ENCODE measurements at regions not wholly inside any gene's neighbourhood (a gene's known extent, or its start where the extent isn't known, plus 50 kb on each side); places are given as distances from the start of the nearest gene placed in this dataset.

DNA sequence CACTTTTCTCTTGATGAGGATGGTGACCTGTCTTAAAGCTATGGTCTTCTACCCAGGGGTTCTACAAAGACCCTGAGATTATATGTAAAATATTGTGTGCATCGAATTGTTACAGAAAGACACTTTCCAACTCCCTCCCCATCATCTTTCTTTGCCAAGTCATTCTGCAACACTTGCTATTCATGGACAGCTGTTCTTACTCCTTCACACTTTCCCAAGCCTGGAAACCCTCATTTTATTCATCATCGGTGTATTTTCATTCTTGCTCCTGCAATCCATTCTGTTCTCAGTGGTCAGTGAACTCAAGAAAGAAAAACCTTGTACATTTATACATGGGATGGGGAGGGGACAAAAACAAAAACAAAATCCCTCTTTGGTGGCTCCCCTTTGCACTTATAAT lies 90.5 kb upstream of the STXBP6 start:
- H3K27ac ChIP-seq: no peak overlapping the region
- no peak for ATAC-seq
- H3K36me3 ChIP-seq (ENCODE audit: insufficient read depth in 1 of 2, low read depth in 1 of 2): no peaks in the 10 kb centered on the region
- TF ChIP-seq, protein P1, sequence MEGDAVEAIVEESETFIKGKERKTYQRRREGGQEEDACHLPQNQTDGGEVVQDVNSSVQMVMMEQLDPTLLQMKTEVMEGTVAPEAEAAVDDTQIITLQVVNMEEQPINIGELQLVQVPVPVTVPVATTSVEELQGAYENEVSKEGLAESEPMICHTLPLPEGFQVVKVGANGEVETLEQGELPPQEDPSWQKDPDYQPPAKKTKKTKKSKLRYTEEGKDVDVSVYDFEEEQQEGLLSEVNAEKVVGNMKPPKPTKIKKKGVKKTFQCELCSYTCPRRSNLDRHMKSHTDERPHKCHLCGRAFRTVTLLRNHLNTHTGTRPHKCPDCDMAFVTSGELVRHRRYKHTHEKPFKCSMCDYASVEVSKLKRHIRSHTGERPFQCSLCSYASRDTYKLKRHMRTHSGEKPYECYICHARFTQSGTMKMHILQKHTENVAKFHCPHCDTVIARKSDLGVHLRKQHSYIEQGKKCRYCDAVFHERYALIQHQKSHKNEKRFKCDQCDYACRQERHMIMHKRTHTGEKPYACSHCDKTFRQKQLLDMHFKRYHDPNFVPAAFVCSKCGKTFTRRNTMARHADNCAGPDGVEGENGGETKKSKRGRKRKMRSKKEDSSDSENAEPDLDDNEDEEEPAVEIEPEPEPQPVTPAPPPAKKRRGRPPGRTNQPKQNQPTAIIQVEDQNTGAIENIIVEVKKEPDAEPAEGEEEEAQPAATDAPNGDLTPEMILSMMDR (IDR thresholded peaks at IDR 0.05): no peak
- H3K9me3 ChIP-seq: no peaks in the 10 kb centered on the region
- DNase-seq: no peak
- H3K4me1 ChIP-seq: no peaks in the 10 kb centered on the region
- no peak overlapping the region for H3K4me3 ChIP-seq
- intact Hi-C loops (cut with DNase I): no loop called here
- 16 to 39% (median 23%) methylated on average over 2 of the region's 2 CpGs for WGBS, 3 donors
- H3K27me3 ChIP-seq (ENCODE audit: insufficient read depth in 3 of 3, low read length in 2 of 3): no peaks in the 10 kb centered on the region

DNA sequence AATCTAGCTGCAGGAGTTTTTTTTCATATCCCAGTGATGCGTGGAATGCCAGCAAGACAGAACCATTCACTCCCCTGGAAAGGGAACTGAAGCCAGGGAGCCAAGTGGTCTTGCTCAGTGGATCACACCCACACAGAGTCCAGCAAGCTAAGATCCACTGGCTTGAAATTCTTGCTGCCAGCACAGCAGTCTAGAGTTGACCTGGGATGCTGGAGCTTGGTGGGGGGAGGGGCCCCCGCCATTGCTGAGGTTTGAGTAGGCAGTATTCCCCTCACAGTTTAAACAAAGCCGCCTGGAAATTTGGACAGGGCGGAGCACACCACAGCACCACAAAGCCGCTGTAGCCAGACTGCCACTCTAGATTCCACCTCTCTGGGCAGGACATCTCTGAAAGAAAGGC lies 86.9 kb upstream of the STXBP6 start:
- WGBS, 3 donors: 81 to 86% (median 85%) methylated on average over 5 of the region's 5 CpGs
- Histone ChIP-seq H3K36me3 (ENCODE audit: insufficient read depth in 1 of 2, low read depth in 1 of 2) (no peaks in the 10 kb centered on the region), H3K4me1 (no peaks in the 10 kb centered on the region), H3K27me3 (ENCODE audit: insufficient read depth in 3 of 3, low read length in 2 of 3) (peaks cover 0 to 5% (median 0%) of the 10 kb centered on the region in 3 donors), H3K27ac (no peak overlapping the region), H3K4me3 (no peak overlapping the region), H3K9me3 (no peaks in the 10 kb centered on the region)
- DNase-seq (no peak), ATAC-seq (no peak)
- intact Hi-C loops (cut with DNase I): no loop called here
- TF ChIP-seq, protein P1 (IDR thresholded peaks at IDR 0.05): no peak

DNA sequence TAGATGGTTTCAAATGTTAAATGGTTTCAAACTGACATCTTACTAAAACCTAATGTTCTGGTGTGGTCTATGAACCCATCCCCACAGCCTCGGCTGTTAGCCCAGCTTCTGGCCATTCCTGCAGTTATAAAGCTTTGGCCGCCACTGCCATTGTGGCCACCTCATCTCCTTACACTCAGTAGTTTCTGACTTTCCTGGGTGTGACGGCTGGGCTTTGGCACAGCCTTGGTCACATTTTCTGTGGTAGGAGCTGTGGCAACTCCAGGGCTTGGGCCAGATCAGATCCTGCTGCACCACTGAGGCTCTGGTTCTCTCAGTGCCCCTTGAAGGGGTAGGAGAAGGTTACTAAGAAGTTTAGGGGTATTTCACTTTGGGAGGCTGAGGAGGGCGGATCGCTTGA lies 84.2 kb upstream of the STXBP6 start:
- no peaks in the 10 kb centered on the region for H3K36me3 ChIP-seq (ENCODE audit: insufficient read depth in 1 of 2, low read depth in 1 of 2)
- intact Hi-C loops (cut with DNase I): loop anchor here (5.0 kb wide), 2 partner anchors 327 to 402 kb away; no protein-coding TSS in a partner anchor
- no peaks in the 10 kb centered on the region for H3K4me1 ChIP-seq
- no peak overlapping the region for H3K4me3 ChIP-seq
- TF ChIP-seq, protein P1 (IDR thresholded peaks at IDR 0.05): no peak
- DNase-seq (no peak), ATAC-seq (no peak)
- no peaks in the 10 kb centered on the region for H3K9me3 ChIP-seq
- H3K27ac ChIP-seq: no peak overlapping the region
- peaks cover 0 to 8% (median 0%) of the 10 kb centered on the region in 3 donors for H3K27me3 ChIP-seq (ENCODE audit: insufficient read depth in 3 of 3, low read length in 2 of 3)
- 90 to 96% (median 92%) methylated on average over 5 of the region's 5 CpGs for WGBS, 3 donors

DNA sequence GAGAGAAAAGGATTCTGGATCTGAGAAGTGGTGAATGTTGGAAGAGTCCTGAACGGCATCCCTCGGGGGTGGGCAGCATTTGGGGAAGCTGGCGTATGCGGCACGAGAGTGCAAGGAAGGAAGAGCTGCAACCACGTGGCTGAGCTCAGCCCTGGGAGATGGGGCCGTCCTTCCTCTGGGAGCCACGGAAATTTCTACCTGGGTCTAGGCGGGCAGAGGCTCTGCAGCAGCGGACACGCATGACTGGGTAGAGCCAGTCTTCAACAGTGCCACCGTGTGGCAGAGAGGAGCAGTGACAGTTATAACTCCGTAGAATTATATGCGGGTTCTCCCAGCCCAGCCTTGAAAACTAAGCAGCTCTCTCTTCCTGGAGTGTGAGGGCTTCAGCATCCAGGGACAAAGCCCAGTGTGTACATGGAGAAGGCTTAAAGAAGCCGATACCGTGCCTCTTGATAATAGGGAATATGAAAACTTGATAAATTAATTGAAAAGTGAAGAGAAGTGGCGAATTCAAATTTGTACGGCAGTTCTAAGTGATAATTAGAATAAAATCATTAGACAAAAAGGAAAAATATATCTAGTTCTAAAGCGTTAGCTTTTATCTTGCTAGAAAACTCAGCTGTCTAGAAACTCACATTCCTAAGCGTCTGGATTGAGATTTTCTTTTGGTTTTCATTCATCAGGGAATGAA lies 82.9 kb upstream of the STXBP6 start:
- Histone ChIP-seq H3K36me3 (ENCODE audit: insufficient read depth in 1 of 2, low read depth in 1 of 2) (no peaks in the 10 kb centered on the region), H3K9me3 (no peaks in the 10 kb centered on the region), H3K27ac (no peak overlapping the region), H3K4me1 (no peaks in the 10 kb centered on the region), H3K4me3 (no peak overlapping the region), H3K27me3 (ENCODE audit: insufficient read depth in 3 of 3, low read length in 2 of 3) (peaks cover 0 to 8% (median 0%) of the 10 kb centered on the region in 3 donors)
- TF ChIP-seq, protein P1 (IDR thresholded peaks at IDR 0.05): peak; percentile 63
- DNase-seq: peak; percentile 55 to 68
- ATAC-seq: peak; percentile 54 to 88 (median 76)
- intact Hi-C loops (cut with DNase I): loop anchor here (5.0 kb wide), 2 partner anchors 326 to 401 kb away; no protein-coding TSS in a partner anchor
- 19 to 22% (median 20%) methylated on average over 20 of the region's 20 CpGs for WGBS, 3 donors
